A549 (cell line): ENCODE measurements at regions not wholly inside any gene's neighbourhood (a gene's known extent, or its start where the extent isn't known, plus 50 kb on each side); places are given as distances from the start of the nearest gene placed in this dataset.

Source experiments
- CEBPB ChIP-seq, 2 experiments: fragments of >200 bp in 1 of 2; sonication (Bioruptor Twin) in 1 of 2; formaldehyde crosslinking in 1 of 2; IDR thresholded peaks; 2 replicates each; pipeline ENCODE4 v1.6.1; 2012 to 2016
- CTCF ChIP-seq: fragments of >200 bp; sonication (Bioruptor Twin); formaldehyde crosslinking; IDR thresholded peaks from 3 replicates; pipeline ENCODE4 v1.5.1; 2016
- ESRRA ChIP-seq: fragments of 150-350 bp; IDR thresholded peaks from 2 replicates; pipeline ENCODE4 v1.6.1; 2014; ENCODE audit warnings: mild to moderate bottlenecking, low read length, borderline replicate concordance
- FOSL2 ChIP-seq, 2 experiments: fragments of 450-650 bp in 1 of 2; fragments of >200 bp in 1 of 2; sonication (Bioruptor Twin) in 1 of 2; formaldehyde crosslinking; IDR thresholded peaks; 2 replicates each; pipeline versions ENCODE4 v1.5.0 to v1.6.1; 2016 to 2020; ENCODE audit warnings: mild to moderate bottlenecking in 1 of 2, moderate library complexity in 1 of 2
- NR3C1 ChIP-seq: fragments of >200 bp; sonication (Bioruptor Twin); formaldehyde crosslinking; IDR thresholded peaks from 3 replicates; pipeline ENCODE4 v1.6.1; 2017
- PHF8 ChIP-seq: fragments of 200-600 bp; sonication (generic); IDR thresholded peaks from 2 replicates; pipeline ENCODE4 v1.6.1; 2016; ENCODE audit warnings: low read depth, mild to moderate bottlenecking, antibody characterized with exemption, moderate library complexity, borderline replicate concordance
- POLR2AphosphoS2 ChIP-seq: conservative IDR thresholded peaks from 2 replicates; pipeline ENCODE4 v1.6.1; 2012; ENCODE audit warnings: low read length, improper control_type of control experiment, inconsistent platforms
- RAD21 ChIP-seq, 2 experiments: fragments of >200 bp in 1 of 2; sonication (Bioruptor Twin) in 1 of 2; formaldehyde crosslinking in 1 of 2; IDR thresholded peaks in 1 of 2; conservative IDR thresholded peaks in 1 of 2; 2 replicates in 1 of 2; 3 replicates in 1 of 2; pipeline ENCODE4 v1.6.1; 2012 to 2018; ENCODE audit warnings: inconsistent platforms in 1 of 2
- RFX5 ChIP-seq: fragments of 450-650 bp; IDR thresholded peaks from 2 replicates; pipeline ENCODE4 v1.7.1; 2014; ENCODE audit warnings: antibody characterized with exemption, mild to moderate bottlenecking, moderate library complexity
- SREBF2 ChIP-seq: fragments of 450-650 bp; IDR thresholded peaks from 2 replicates; pipeline ENCODE4 v1.6.1; 2014; ENCODE audit warnings: mild to moderate bottlenecking, moderate library complexity

GRCh38 chr18:10134204-10134603 lies 220.4 kb downstream of the VAPA start:
- no peak for TF ChIP-seq CTCF
- TF ChIP-seq SREBF2, result no peak
- no peak for TF ChIP-seq RFX5
- TF ChIP-seq FOSL2 (IDR thresholded peaks at IDR 0.05), result no peak
- TF ChIP-seq FOSL2 (CRISPR knock-in tag; IDR thresholded peaks at IDR 0.05), result no peak
- TF ChIP-seq ESRRA, result no peak
- TF ChIP-seq RAD21 (conservative IDR thresholded peaks at IDR 0.05 in 1 of 2, IDR thresholded peaks at IDR 0.05 in 1 of 2), result no peak
- no peak for TF ChIP-seq POLR2AphosphoS2
- TF ChIP-seq PHF8, result no peak
- TF ChIP-seq NR3C1, result no peak
- TF ChIP-seq CEBPB (IDR thresholded peaks at IDR 0.05), result no peak
